DOHH2 (cell line): ENCODE measurements at regions not wholly inside any gene's neighbourhood (a gene's known extent, or its start where the extent isn't known, plus 50 kb on each side); places are given as distances from the start of the nearest gene placed in this dataset.

Experiments
- H3F3A ChIP-seq: fragments of 200-600 bp; sonication (generic), shearing (Covaris generic); 2 replicates; pipeline ENCODE4 v1.6.0; 2016; ENCODE audit warnings: antibody characterized with exemption, mild to moderate bottlenecking; ENCODE audit not compliant: control insufficient read depth, insufficient read depth
- H3K27ac ChIP-seq: fragments of 200-600 bp; sonication (generic); 2 replicates; pipeline ENCODE4 v1.5.1; 2014; ENCODE audit warnings: low read depth, mild to moderate bottlenecking, low read length, moderate library complexity
- H3K27me3 ChIP-seq: fragments of 200-600 bp; sonication (generic); 2 replicates; pipeline ENCODE4 v1.6.1; 2014; ENCODE audit warnings: mild to moderate bottlenecking, low read length, mixed read lengths; ENCODE audit not compliant: control insufficient read depth
- H3K36me3 ChIP-seq: fragments of 200-600 bp; sonication (generic); 2 replicates; pipeline ENCODE4 v1.6.1; 2014; ENCODE audit warnings: mild to moderate bottlenecking, low read length, moderate library complexity, mixed read lengths; ENCODE audit not compliant: control insufficient read depth
- H3K4me1 ChIP-seq: fragments of 200-600 bp; sonication (generic); 2 replicates; pipeline ENCODE4 v1.6.1; 2014; ENCODE audit warnings: mild to moderate bottlenecking, low read length, mixed read lengths; ENCODE audit not compliant: control insufficient read depth
- H3K4me2 ChIP-seq: fragments of 200-600 bp; sonication (generic); 2 replicates; pipeline ENCODE4 v1.6.0; 2014; ENCODE audit warnings: mild to moderate bottlenecking, low read length, moderate library complexity
- H3K4me3 ChIP-seq: fragments of 200-600 bp; sonication (generic); 2 replicates; pipeline ENCODE4 v1.5.1; 2014; ENCODE audit warnings: mild to moderate bottlenecking, low read length, mixed read lengths
- H3K79me2 ChIP-seq: fragments of 200-600 bp; sonication (generic); 2 replicates; pipeline ENCODE4 v1.6.1; 2014; ENCODE audit warnings: mild to moderate bottlenecking, low read length, mixed read lengths; ENCODE audit not compliant: control insufficient read depth
- H3K9me2 ChIP-seq: fragments of 200-600 bp; sonication (generic); replicated peaks from 2 replicates; pipeline ENCODE4 v1.6.1; 2014; ENCODE audit warnings: mild to moderate bottlenecking, low read length, mixed read lengths; ENCODE audit not compliant: control insufficient read depth
- H3K9me3 ChIP-seq: fragments of 200-600 bp; sonication (generic); 2 replicates; pipeline ENCODE4 v1.6.1; 2014; ENCODE audit warnings: antibody characterized with exemption, low read length, mixed read lengths; ENCODE audit not compliant: control insufficient read depth, insufficient read depth
- H4K20me1 ChIP-seq: fragments of 200-600 bp; sonication (generic); 2 replicates; pipeline ENCODE4 v1.6.0; 2014; ENCODE audit warnings: low read depth, mild to moderate bottlenecking, antibody characterized with exemption, low read length, moderate library complexity; ENCODE audit not compliant: control insufficient read depth, insufficient read depth
- EZH2phosphoT487 ChIP-seq: fragments of 200-600 bp; sonication (generic); IDR thresholded peaks from 2 replicates; pipeline ENCODE4 v1.6.1; 2017; ENCODE audit warnings: borderline replicate concordance, mild to moderate bottlenecking, antibody characterized with exemption, low read length, moderate library complexity, mixed read lengths
- TF ChIP-seq, protein P1 (sequence below): fragments of 200-600 bp; sonication (generic); IDR thresholded peaks from one replicate; pipeline ENCODE4 v1.5.1; 2014; ENCODE audit warnings: antibody characterized with exemption, mild to moderate bottlenecking, low read depth, low read length; ENCODE audit not compliant: poor library complexity, severe bottlenecking

DNA sequence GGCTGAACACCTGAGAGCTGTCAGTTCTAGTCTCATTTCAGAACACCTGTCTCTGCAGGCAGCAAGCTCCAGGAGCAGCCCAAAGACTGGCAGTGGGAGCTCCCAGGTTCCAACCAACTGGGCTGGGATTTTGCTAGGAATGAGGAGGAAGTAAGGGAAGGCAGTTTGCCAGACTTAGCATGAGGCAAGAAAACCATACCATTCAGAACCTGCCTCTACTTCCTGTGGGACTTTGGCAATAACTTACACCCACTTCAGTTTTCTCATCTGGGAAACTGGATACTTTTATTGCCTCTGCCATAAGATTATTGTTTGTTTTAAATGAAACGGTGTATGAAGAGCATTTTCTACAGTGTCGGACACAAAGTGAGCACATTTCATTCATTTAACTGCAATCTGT lies 363.7 kb upstream of the ISX start:
- Histone ChIP-seq H3K36me3 (no peaks in the 10 kb centered on the region), H3K9me3 (no peaks in the 10 kb centered on the region), H3K4me3 (no peak overlapping the region), H3K27ac (no peak overlapping the region), H3K9me2 (no peaks in the 10 kb centered on the region), H3K79me2 (no peaks in the 10 kb centered on the region), H3K4me1 (no peaks in the 10 kb centered on the region), H3K27me3 (no peaks in the 10 kb centered on the region), H3K4me2 (no peak overlapping the region), H3F3A (no peaks in the 10 kb centered on the region), H4K20me1 (no peaks in the 10 kb centered on the region)
- TF ChIP-seq, protein P1, sequence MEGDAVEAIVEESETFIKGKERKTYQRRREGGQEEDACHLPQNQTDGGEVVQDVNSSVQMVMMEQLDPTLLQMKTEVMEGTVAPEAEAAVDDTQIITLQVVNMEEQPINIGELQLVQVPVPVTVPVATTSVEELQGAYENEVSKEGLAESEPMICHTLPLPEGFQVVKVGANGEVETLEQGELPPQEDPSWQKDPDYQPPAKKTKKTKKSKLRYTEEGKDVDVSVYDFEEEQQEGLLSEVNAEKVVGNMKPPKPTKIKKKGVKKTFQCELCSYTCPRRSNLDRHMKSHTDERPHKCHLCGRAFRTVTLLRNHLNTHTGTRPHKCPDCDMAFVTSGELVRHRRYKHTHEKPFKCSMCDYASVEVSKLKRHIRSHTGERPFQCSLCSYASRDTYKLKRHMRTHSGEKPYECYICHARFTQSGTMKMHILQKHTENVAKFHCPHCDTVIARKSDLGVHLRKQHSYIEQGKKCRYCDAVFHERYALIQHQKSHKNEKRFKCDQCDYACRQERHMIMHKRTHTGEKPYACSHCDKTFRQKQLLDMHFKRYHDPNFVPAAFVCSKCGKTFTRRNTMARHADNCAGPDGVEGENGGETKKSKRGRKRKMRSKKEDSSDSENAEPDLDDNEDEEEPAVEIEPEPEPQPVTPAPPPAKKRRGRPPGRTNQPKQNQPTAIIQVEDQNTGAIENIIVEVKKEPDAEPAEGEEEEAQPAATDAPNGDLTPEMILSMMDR: no peak
- no peak for TF ChIP-seq EZH2phosphoT487

DNA sequence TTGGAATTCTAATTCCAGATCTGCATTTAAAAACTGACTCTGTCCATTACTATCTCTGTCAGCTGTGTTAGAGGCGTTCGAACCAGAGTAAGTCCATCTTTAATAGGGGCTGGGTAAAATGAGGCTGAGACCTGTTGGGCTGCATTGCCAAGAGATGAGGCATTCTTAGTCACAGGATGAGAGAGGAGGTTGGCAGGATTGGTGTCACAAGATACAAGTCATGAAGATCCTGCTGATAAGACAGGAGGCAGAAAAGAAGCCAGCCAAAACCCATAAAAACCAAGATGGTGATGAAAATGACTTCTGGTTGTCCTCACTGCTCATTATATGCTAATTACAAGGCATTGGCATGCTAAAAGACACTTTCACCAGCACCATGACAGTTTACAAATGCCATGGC lies 356.3 kb upstream of the ISX start:
- Histone ChIP-seq H3K27ac (no peak overlapping the region), H3K4me3 (no peak overlapping the region), H3F3A (no peaks in the 10 kb centered on the region), H3K9me3 (no peaks in the 10 kb centered on the region), H3K4me1 (no peaks in the 10 kb centered on the region), H4K20me1 (no peaks in the 10 kb centered on the region), H3K36me3 (no peaks in the 10 kb centered on the region), H3K27me3 (no peaks in the 10 kb centered on the region), H3K9me2 (no peaks in the 10 kb centered on the region), H3K79me2 (no peaks in the 10 kb centered on the region), H3K4me2 (no peak overlapping the region)
- no peak for TF ChIP-seq EZH2phosphoT487

DNA sequence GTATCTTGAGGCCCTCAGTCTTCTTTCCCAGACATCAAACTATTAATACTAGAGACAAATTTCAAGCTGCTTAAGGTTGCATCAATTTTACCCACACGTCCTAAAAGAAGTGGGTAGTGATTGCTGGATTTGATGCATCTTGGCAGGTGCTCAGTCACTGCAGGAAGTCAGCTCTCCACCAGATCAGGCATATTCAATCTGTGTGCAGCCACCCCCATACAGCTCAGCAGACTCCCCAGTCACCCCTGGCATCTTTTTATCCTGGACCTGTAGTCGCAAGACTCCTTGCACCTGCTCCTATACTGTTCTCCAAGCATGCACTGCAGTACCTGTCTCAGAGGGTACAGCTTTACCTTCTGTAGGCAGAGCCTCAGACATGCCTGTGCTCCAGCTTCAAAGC lies 343.1 kb upstream of the ISX start:
- Histone ChIP-seq H3K9me3 (no peaks in the 10 kb centered on the region), H3K4me2 (no peak overlapping the region), H3K4me1 (no peaks in the 10 kb centered on the region), H4K20me1 (no peaks in the 10 kb centered on the region), H3K36me3 (no peaks in the 10 kb centered on the region), H3K27me3 (no peaks in the 10 kb centered on the region), H3K4me3 (no peak overlapping the region), H3K9me2 (no peaks in the 10 kb centered on the region), H3K79me2 (no peaks in the 10 kb centered on the region), H3F3A (no peaks in the 10 kb centered on the region), H3K27ac (no peak overlapping the region)
- TF ChIP-seq, protein P1: no peak
- no peak for TF ChIP-seq EZH2phosphoT487

DNA sequence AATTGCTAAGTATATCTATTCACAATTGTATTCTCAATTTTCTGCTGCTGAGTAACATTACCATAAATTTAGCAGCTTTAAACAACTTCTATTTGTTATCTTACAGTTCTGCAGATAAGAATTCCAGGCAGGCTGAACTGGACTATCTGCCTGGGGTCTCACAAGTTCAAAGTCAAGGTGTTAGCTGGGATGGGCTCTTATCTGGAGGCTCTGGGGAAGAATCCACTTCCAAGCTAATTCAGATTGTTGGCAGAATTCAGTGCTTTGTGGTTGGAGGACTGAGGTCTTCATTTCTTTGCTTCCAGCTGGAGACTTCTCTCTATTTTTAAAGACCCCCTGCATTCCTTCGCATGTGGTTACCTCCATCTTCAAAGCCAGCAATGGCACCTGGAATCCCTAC lies 329.9 kb upstream of the ISX start:
- no peaks in the 10 kb centered on the region for H3K27me3 ChIP-seq
- no peaks in the 10 kb centered on the region for H3K9me3 ChIP-seq
- TF ChIP-seq EZH2phosphoT487: no peak
- TF ChIP-seq, protein P1: no peak
- H3K79me2 ChIP-seq: no peaks in the 10 kb centered on the region
- H4K20me1 ChIP-seq: no peaks in the 10 kb centered on the region
- no peak overlapping the region for H3K4me3 ChIP-seq
- no peaks in the 10 kb centered on the region for H3K4me1 ChIP-seq
- H3K9me2 ChIP-seq: no peaks in the 10 kb centered on the region
- H3K4me2 ChIP-seq: no peak overlapping the region
- no peak overlapping the region for H3K27ac ChIP-seq
- H3K36me3 ChIP-seq: no peaks in the 10 kb centered on the region
- no peaks in the 10 kb centered on the region for H3F3A ChIP-seq
